GM12878 (cell line): ENCODE measurements at regions not wholly inside any gene's neighbourhood (a gene's known extent, or its start where the extent isn't known, plus 50 kb on each side); places are given as distances from the start of the nearest gene placed in this dataset.

Source experiments
- ATAC-seq: fragments of 200-7000 bp; cut with Tn5 transposase; 3 replicates; pipeline ENCODE4 v1.9.1; 2020; ENCODE audit warnings: mild to moderate bottlenecking, moderate library complexity
- BruUV-seq: library from RNA; stranded (reverse); fragments of 400-500 nt; replicated peaks from 2 replicates; lab custom pipeline; 2021; lab: Mats Ljungman, UMichigan
- CTCF ChIA-PET: fragments of 300-600 bp; sonication (Branson Sonifier 250); formaldehyde crosslinking; extraction: SDS; loops from one replicate; lab custom pipeline; 2021; ENCODE audit warnings: inconsistent platforms; lab: Yijun Ruan, JAX
- POLR2A ChIA-PET: fragments of 350-600 bp; formaldehyde crosslinking; extraction: SDS; loops from one replicate; lab custom pipeline; 2021; ENCODE audit warnings: inconsistent platforms; lab: Charles Lee
- RAD21 ChIA-PET: fragments of 300-600 bp; sonication (Branson Sonifier 250); formaldehyde crosslinking; loops from one replicate; lab custom pipeline; 2023; ENCODE audit warnings: antibody characterized with exemption; ENCODE audit not compliant: unreplicated experiment; lab: Charles Lee
- SMC1A ChIA-PET: fragments of 300-600 bp; sonication (Branson Sonifier 250); formaldehyde crosslinking; loops from one replicate; lab custom pipeline; 2023; ENCODE audit not compliant: unreplicated experiment, uncharacterized antibody; lab: Charles Lee
- DNase-seq: peaks from one replicate; pipeline ENCODE4 v3.0.0-alpha.2; 2011; ENCODE audit warnings: low read depth, low spot score
- FAIRE-seq: peaks from 3 replicates; lab custom pipeline; 2011; peaks lifted over from hg19 to GRCh38; lab: Jason Lieb, UNC
- H2AFZ ChIP-seq: 2 replicates; pipeline ENCODE4 v1.6.0; 2011; ENCODE audit warnings: low read depth, low read length, control low read depth; ENCODE audit not compliant: control insufficient read depth
- H3K27ac ChIP-seq: 2 replicates; pipeline ENCODE4 v1.5.1; 2011; ENCODE audit warnings: control low read depth; ENCODE audit not compliant: control insufficient read depth, insufficient read depth
- H3K27me3 ChIP-seq, 2 experiments: replicated peaks in 1 of 2; 2 replicates each; pipeline versions ENCODE4 v1.6.0 to v1.6.1; 2011; ENCODE audit warnings: low read length in 1 of 2; ENCODE audit not compliant: control insufficient read depth in 2 of 2, insufficient read depth in 2 of 2
- H3K36me3 ChIP-seq, 2 experiments: 2 replicates each; pipeline ENCODE4 v1.5.1; 2011; ENCODE audit warnings: low read length in 1 of 2; ENCODE audit not compliant: control insufficient read depth in 2 of 2, insufficient read depth in 2 of 2
- H3K4me1 ChIP-seq: 2 replicates; pipeline ENCODE4 v1.6.1; 2011; ENCODE audit warnings: mild to moderate bottlenecking, low read length, moderate library complexity, mixed read lengths; ENCODE audit not compliant: control insufficient read depth, insufficient read depth
- H3K4me2 ChIP-seq: 2 replicates; pipeline ENCODE4 v1.6.0; 2011; ENCODE audit warnings: control low read depth; ENCODE audit not compliant: control insufficient read depth, insufficient read depth
- H3K4me3 ChIP-seq: fragments of 200-600 bp; sonication (generic); 2 replicates; pipeline ENCODE4 v1.5.1; 2016
- H3K79me2 ChIP-seq: 2 replicates; pipeline ENCODE4 v1.6.0; 2011; ENCODE audit warnings: low read length; ENCODE audit not compliant: control insufficient read depth, insufficient read depth
- H3K9ac ChIP-seq: 2 replicates; pipeline ENCODE4 v1.8.0; 2011; ENCODE audit warnings: low read length, control low read depth, mixed read lengths; ENCODE audit not compliant: control insufficient read depth, insufficient read depth
- H3K9me3 ChIP-seq: replicated peaks from 3 replicates; pipeline ENCODE4 v1.5.1; 2011; ENCODE audit warnings: mild to moderate bottlenecking, low read length; ENCODE audit not compliant: control insufficient read depth, insufficient read depth
- H4K20me1 ChIP-seq: 2 replicates; pipeline ENCODE4 v1.6.0; 2011; ENCODE audit not compliant: control insufficient read depth, insufficient read depth
- ATF2 ChIP-seq: IDR thresholded peaks from 2 replicates; pipeline ENCODE4 v1.6.1; 2012; ENCODE audit warnings: low read length, inconsistent platforms
- DPF2 ChIP-seq: fragments of 450-650 bp; IDR thresholded peaks from 2 replicates; pipeline ENCODE4 v1.6.1; 2017; ENCODE audit warnings: mild to moderate bottlenecking
- EED ChIP-seq: sonication (generic); IDR thresholded peaks from 2 replicates; pipeline ENCODE4 v1.6.1; 2016; ENCODE audit warnings: antibody characterized with exemption, low read depth
- IRF5 ChIP-seq: fragments of 450-650 bp; IDR thresholded peaks from 2 replicates; pipeline ENCODE4 v1.6.1; 2017; ENCODE audit warnings: borderline replicate concordance
- MXI1 ChIP-seq: fragments of 150-350 bp; IDR thresholded peaks from 2 replicates; pipeline ENCODE4 v1.6.1; 2011; ENCODE audit warnings: low read depth, mild to moderate bottlenecking, inconsistent platforms, low read length, improper control_type of control experiment
- PKNOX1 ChIP-seq: fragments of 450-650 bp; IDR thresholded peaks from 2 replicates; pipeline ENCODE4 v1.6.1; 2016; ENCODE audit warnings: mild to moderate bottlenecking
- SKIL ChIP-seq: fragments of 450-650 bp; IDR thresholded peaks from 2 replicates; pipeline ENCODE4 v1.6.1; 2017; ENCODE audit warnings: mild to moderate bottlenecking, low read depth, inconsistent platforms; ENCODE audit not compliant: poor library complexity, severe bottlenecking
- WGBS: methylation state at CpG from one replicate; pipeline ENCODE4 v1.1.6; 2016; ENCODE audit warnings: low lambda C conversion rate; ENCODE audit not compliant: insufficient replicate concordance, insufficient coverage; ENCODE audit errors: missing lambda C conversion rate; 5-methylcytosine and 5-hydroxymethylcytosine counted together
- in situ Hi-C: fragments of 300-500 bp; cut with MboI; formaldehyde crosslinking; loops from 9 replicates; pipeline ENCODE4 v1.14.3; 2018; ENCODE audit warnings: mixed read lengths
- intact Hi-C: fragments of 100-400 bp; cut with micrococcal nuclease; formaldehyde crosslinking; loops from one replicate; pipeline ENCODE4 v1.14.2; 2022; ENCODE audit not compliant: unreplicated experiment

GRCh38 chr14:53389202-53389601, 236.1 kb upstream of the DDHD1 start:
- H3K79me2 ChIP-seq = no peaks in the 10 kb centered on the region
- in situ Hi-C loops = no loop called here
- intact Hi-C loops = no loop called here
- H4K20me1 ChIP-seq = no peaks in the 10 kb centered on the region
- H3K9me3 ChIP-seq = no peaks in the 10 kb centered on the region
- no peak for FAIRE-seq
- H3K4me1 ChIP-seq = no peaks in the 10 kb centered on the region
- SMC1A ChIA-PET = no interaction called here
- DNase-seq = no peak
- no peaks in the 10 kb centered on the region; a peak in 1 of 4 replicates for H3K27me3 ChIP-seq
- H2AFZ ChIP-seq = no peak overlapping the region
- POLR2A ChIA-PET = no interaction called here
- 0% methylated on average over 1 of the region's 1 CpG for WGBS
- no peak overlapping the region for H3K4me3 ChIP-seq
- CTCF ChIA-PET = no interaction called here
- H3K27ac ChIP-seq = no peak overlapping the region
- no peak overlapping the region for H3K4me2 ChIP-seq
- RAD21 ChIA-PET = no interaction called here
- TF ChIP-seq DPF2 (no peak), ATF2 (no peak), EED (no peak), IRF5 (no peak), MXI1 (no peak), SKIL (no peak), PKNOX1 (no peak)
- BruUV-seq = no TSS peak
- no peak for ATAC-seq
- no peaks in the 10 kb centered on the region for H3K36me3 ChIP-seq
- H3K9ac ChIP-seq = no peak overlapping the region
